GM12878 (cell line): ENCODE measurements at regions not wholly inside any gene's neighbourhood (a gene's known extent, or its start where the extent isn't known, plus 50 kb on each side); places are given as distances from the start of the nearest gene placed in this dataset.

Experiments
- ATAC-seq: fragments of 200-7000 bp; cut with Tn5 transposase; 3 replicates; pipeline ENCODE4 v1.9.1; 2020; ENCODE audit warnings: mild to moderate bottlenecking, moderate library complexity
- BruUV-seq: library from RNA; stranded (reverse); fragments of 400-500 nt; replicated peaks from 2 replicates; lab custom pipeline; 2021; lab: Mats Ljungman, UMichigan
- CTCF ChIA-PET: fragments of 300-600 bp; sonication (Branson Sonifier 250); formaldehyde crosslinking; extraction: SDS; loops from one replicate; lab custom pipeline; 2021; ENCODE audit warnings: inconsistent platforms; lab: Yijun Ruan, JAX
- POLR2A ChIA-PET: fragments of 350-600 bp; formaldehyde crosslinking; extraction: SDS; loops from one replicate; lab custom pipeline; 2021; ENCODE audit warnings: inconsistent platforms; lab: Charles Lee
- RAD21 ChIA-PET: fragments of 300-600 bp; sonication (Branson Sonifier 250); formaldehyde crosslinking; loops from one replicate; lab custom pipeline; 2023; ENCODE audit warnings: antibody characterized with exemption; ENCODE audit not compliant: unreplicated experiment; lab: Charles Lee
- SMC1A ChIA-PET: fragments of 300-600 bp; sonication (Branson Sonifier 250); formaldehyde crosslinking; loops from one replicate; lab custom pipeline; 2023; ENCODE audit not compliant: unreplicated experiment, uncharacterized antibody; lab: Charles Lee
- DNase-seq: peaks from one replicate; pipeline ENCODE4 v3.0.0-alpha.2; 2011; ENCODE audit warnings: low read depth, low spot score
- FAIRE-seq: peaks from 3 replicates; lab custom pipeline; 2011; peaks lifted over from hg19 to GRCh38; lab: Jason Lieb, UNC
- H2AFZ ChIP-seq: 2 replicates; pipeline ENCODE4 v1.6.0; 2011; ENCODE audit warnings: low read depth, low read length, control low read depth; ENCODE audit not compliant: control insufficient read depth
- H3K27ac ChIP-seq: 2 replicates; pipeline ENCODE4 v1.5.1; 2011; ENCODE audit warnings: control low read depth; ENCODE audit not compliant: control insufficient read depth, insufficient read depth
- H3K27me3 ChIP-seq, 2 experiments: replicated peaks in 1 of 2; 2 replicates each; pipeline versions ENCODE4 v1.6.0 to v1.6.1; 2011; ENCODE audit warnings: low read length in 1 of 2; ENCODE audit not compliant: control insufficient read depth in 2 of 2, insufficient read depth in 2 of 2
- H3K36me3 ChIP-seq, 2 experiments: 2 replicates each; pipeline ENCODE4 v1.5.1; 2011; ENCODE audit warnings: low read length in 1 of 2; ENCODE audit not compliant: control insufficient read depth in 2 of 2, insufficient read depth in 2 of 2
- H3K4me1 ChIP-seq: 2 replicates; pipeline ENCODE4 v1.6.1; 2011; ENCODE audit warnings: mild to moderate bottlenecking, low read length, moderate library complexity, mixed read lengths; ENCODE audit not compliant: control insufficient read depth, insufficient read depth
- H3K4me2 ChIP-seq: 2 replicates; pipeline ENCODE4 v1.6.0; 2011; ENCODE audit warnings: control low read depth; ENCODE audit not compliant: control insufficient read depth, insufficient read depth
- H3K4me3 ChIP-seq: fragments of 200-600 bp; sonication (generic); 2 replicates; pipeline ENCODE4 v1.5.1; 2016
- H3K79me2 ChIP-seq: 2 replicates; pipeline ENCODE4 v1.6.0; 2011; ENCODE audit warnings: low read length; ENCODE audit not compliant: control insufficient read depth, insufficient read depth
- H3K9ac ChIP-seq: 2 replicates; pipeline ENCODE4 v1.8.0; 2011; ENCODE audit warnings: low read length, control low read depth, mixed read lengths; ENCODE audit not compliant: control insufficient read depth, insufficient read depth
- H3K9me3 ChIP-seq: replicated peaks from 3 replicates; pipeline ENCODE4 v1.5.1; 2011; ENCODE audit warnings: mild to moderate bottlenecking, low read length; ENCODE audit not compliant: control insufficient read depth, insufficient read depth
- H4K20me1 ChIP-seq: 2 replicates; pipeline ENCODE4 v1.6.0; 2011; ENCODE audit not compliant: control insufficient read depth, insufficient read depth
- BCL11A ChIP-seq: IDR thresholded peaks from 2 replicates; pipeline ENCODE4 v1.6.1; 2011; ENCODE audit warnings: low read depth, low read length
- CBX3 ChIP-seq: fragments of 200-600 bp; sonication (generic); IDR thresholded peaks from 2 replicates; pipeline ENCODE4 v1.6.1; 2016; ENCODE audit warnings: low read depth, borderline replicate concordance
- CTCF ChIP-seq, 3 experiments: IDR thresholded peaks in 2 of 3; conservative IDR thresholded peaks in 1 of 3; 2 replicates each; pipeline ENCODE4 v1.5.1; 2011; ENCODE audit warnings: low read depth in 3 of 3, low read length in 3 of 3, mild to moderate bottlenecking in 3 of 3, control low read depth in 2 of 3, moderate library complexity in 2 of 3, inconsistent platforms in 1 of 3, mixed read lengths in 1 of 3; ENCODE audit not compliant: control insufficient read depth in 2 of 3, insufficient read depth in 1 of 3; ENCODE audit errors: extremely low read depth in 1 of 3
- ETV6 ChIP-seq, 2 experiments: fragments of 450-650 bp in 1 of 2; IDR thresholded peaks in 1 of 2; conservative IDR thresholded peaks in 1 of 2; 2 replicates each; pipeline ENCODE4 v1.6.1; 2014; ENCODE audit warnings: antibody characterized with exemption in 1 of 2, borderline replicate concordance in 1 of 2, low read depth in 1 of 2, mild to moderate bottlenecking in 1 of 2, moderate library complexity in 1 of 2
- IKZF2 ChIP-seq, 2 experiments: fragments of 450-650 bp; IDR thresholded peaks; 2 replicates each; pipeline ENCODE4 v1.6.1; 2017; ENCODE audit warnings: mild to moderate bottlenecking in 2 of 2, moderate library complexity in 2 of 2
- JUND ChIP-seq: IDR thresholded peaks from 2 replicates; pipeline ENCODE4 v1.6.1; 2012; ENCODE audit warnings: low read depth, mild to moderate bottlenecking, low read length, improper control_type of control experiment, moderate library complexity
- RAD51 ChIP-seq: fragments of 450-650 bp; IDR thresholded peaks from 2 replicates; pipeline ENCODE4 v1.6.1; 2016; ENCODE audit warnings: moderate library complexity, mild to moderate bottlenecking, inconsistent platforms
- RFX5 ChIP-seq: IDR thresholded peaks from 2 replicates; pipeline ENCODE4 v1.6.1; 2011; ENCODE audit warnings: low read depth, low read length, improper control_type of control experiment
- SREBF1 ChIP-seq: IDR thresholded peaks from 2 replicates; pipeline ENCODE4 v1.6.1; 2012; ENCODE audit warnings: mild to moderate bottlenecking, low read length
- STAT3 ChIP-seq: IDR thresholded peaks from 2 replicates; pipeline ENCODE4 v1.6.1; 2011; ENCODE audit warnings: low read depth, low read length, improper control_type of control experiment
- WRNIP1 ChIP-seq: IDR thresholded peaks from 2 replicates; pipeline ENCODE4 v1.6.1; 2011; ENCODE audit warnings: low read depth, low read length, improper control_type of control experiment, borderline replicate concordance
- YBX1 ChIP-seq: fragments of 450-650 bp; IDR thresholded peaks from 2 replicates; pipeline ENCODE4 v1.6.1; 2016; ENCODE audit warnings: antibody characterized with exemption
- ZNF687 ChIP-seq: fragments of 450-650 bp; IDR thresholded peaks from 2 replicates; pipeline ENCODE4 v1.6.1; 2017; ENCODE audit warnings: mild to moderate bottlenecking, moderate library complexity
- in situ Hi-C: fragments of 300-500 bp; cut with MboI; formaldehyde crosslinking; loops from 9 replicates; pipeline ENCODE4 v1.14.3; 2018; ENCODE audit warnings: mixed read lengths
- intact Hi-C: fragments of 100-400 bp; cut with micrococcal nuclease; formaldehyde crosslinking; loops from one replicate; pipeline ENCODE4 v1.14.2; 2022; ENCODE audit not compliant: unreplicated experiment
- TF ChIP-seq, protein P1 (sequence below): IDR thresholded peaks from 2 replicates; pipeline ENCODE4 v1.6.1; 2012; ENCODE audit warnings: low read length, inconsistent platforms

- no peak for TF ChIP-seq ZNF687
- TF ChIP-seq JUND: no peak
Measured at GRCh38 chr12:17077594-17077993, 471.6 kb upstream of the LMO3 start (continued).

DNA sequence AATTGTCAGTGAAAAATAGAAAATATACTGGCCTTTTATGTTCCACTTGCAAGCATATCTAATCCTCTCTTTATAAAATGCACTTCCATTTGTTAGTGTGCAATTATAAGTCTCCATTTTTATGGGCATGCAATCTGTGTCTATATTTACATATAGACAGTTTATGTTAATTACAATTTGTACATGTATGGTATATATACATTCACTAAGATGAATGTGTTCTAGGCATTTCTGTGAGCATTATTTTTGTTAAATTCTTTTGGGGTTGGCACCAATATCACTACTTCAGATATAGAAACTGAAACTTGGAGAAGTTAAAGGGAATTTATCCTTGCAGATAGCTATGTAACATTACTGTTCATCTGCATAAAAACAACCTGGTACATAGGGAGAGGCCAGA is 470.8 kb upstream of the LMO3 start:
- DNase-seq (no peak), ATAC-seq (no peak), FAIRE-seq (no peak)
- Histone ChIP-seq H3K9ac (no peak overlapping the region), H4K20me1 (no peaks in the 10 kb centered on the region), H3K27me3 (no peaks in the 10 kb centered on the region), H3K9me3 (no peaks in the 10 kb centered on the region), H3K79me2 (no peaks in the 10 kb centered on the region), H3K4me3 (no peak overlapping the region), H2AFZ (no peak overlapping the region), H3K27ac (no peak overlapping the region), H3K4me1 (no peaks in the 10 kb centered on the region), H3K36me3 (no peaks in the 10 kb centered on the region), H3K4me2 (no peak overlapping the region)
- ChIA-PET SMC1A (interaction anchor here (0.7 kb wide), 1 partner anchor 726 kb away, joined by 3 read pairs; no protein-coding TSS in a partner anchor), POLR2A (no interaction called here), RAD21 (no interaction called here), CTCF (no interaction called here)
- no TSS peak for BruUV-seq
- in situ Hi-C loops (no loop called here), intact Hi-C loops (no loop called here)
- no peak for TF ChIP-seq BCL11A
- no peak for TF ChIP-seq CTCF (IDR thresholded peaks at IDR 0.05 in 2 of 3, conservative IDR thresholded peaks at IDR 0.05 in 1 of 3; ENCODE audit: control insufficient read depth in 2 of 3, extremely low read depth in 1 of 3, insufficient read depth in 1 of 3, low read depth in 3 of 3, low read length in 3 of 3)
- TF ChIP-seq STAT3: no peak
- TF ChIP-seq IKZF2 (IDR thresholded peaks at IDR 0.05): no peak
- TF ChIP-seq, protein P1, sequence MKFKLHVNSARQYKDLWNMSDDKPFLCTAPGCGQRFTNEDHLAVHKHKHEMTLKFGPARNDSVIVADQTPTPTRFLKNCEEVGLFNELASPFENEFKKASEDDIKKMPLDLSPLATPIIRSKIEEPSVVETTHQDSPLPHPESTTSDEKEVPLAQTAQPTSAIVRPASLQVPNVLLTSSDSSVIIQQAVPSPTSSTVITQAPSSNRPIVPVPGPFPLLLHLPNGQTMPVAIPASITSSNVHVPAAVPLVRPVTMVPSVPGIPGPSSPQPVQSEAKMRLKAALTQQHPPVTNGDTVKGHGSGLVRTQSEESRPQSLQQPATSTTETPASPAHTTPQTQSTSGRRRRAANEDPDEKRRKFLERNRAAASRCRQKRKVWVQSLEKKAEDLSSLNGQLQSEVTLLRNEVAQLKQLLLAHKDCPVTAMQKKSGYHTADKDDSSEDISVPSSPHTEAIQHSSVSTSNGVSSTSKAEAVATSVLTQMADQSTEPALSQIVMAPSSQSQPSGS: no peak
- TF ChIP-seq WRNIP1: no peak
- TF ChIP-seq RAD51: no peak
- no peak for TF ChIP-seq RFX5
- TF ChIP-seq YBX1: no peak
- no peak for TF ChIP-seq SREBF1
- no peak for TF ChIP-seq ETV6 (conservative IDR thresholded peaks at IDR 0.05 in 1 of 2, IDR thresholded peaks at IDR 0.05 in 1 of 2; ENCODE audit: borderline replicate concordance in 1 of 2, low read depth in 1 of 2)
- no peak for TF ChIP-seq CBX3
